Skin of body (tissue), 1 donor: ENCODE measurements at regions not wholly inside any gene's neighbourhood (a gene's known extent, or its start where the extent isn't known, plus 50 kb on each side); places are given as distances from the start of the nearest gene placed in this dataset.
"Not testable (repeated sequence)": the region's sequence is repeated elsewhere in the genome, so short reads cannot be mapped to it uniquely, and the experiment has no call there.

ENCODE experiments used
- DNase-seq: peaks from one replicate; lab custom pipeline; 2025; lab: John Stamatoyannopoulos, UW

- no peak for DNase-seq
Measured at GRCh38 chr9:104269996-104270963, 176.2 kb downstream of the SMC2 start.

GRCh38 chr9:104276709-104277245 lies 182.7 kb downstream of the SMC2 start:
- no peak for DNase-seq

- no peak for DNase-seq
Measured at GRCh38 chr9:104278929-104279496, 184.9 kb downstream of the SMC2 start.

- no peak for DNase-seq
Measured at GRCh38 chr9:104279535-104280177, 185.5 kb downstream of the SMC2 start.

GRCh38 chr9:104280178-104280560 lies 186.1 kb downstream of the SMC2 start:
- no peak for DNase-seq

GRCh38 chr9:104280711-104281110 lies 186.6 kb downstream of the SMC2 start:
- DNase-seq: no peak

- no peak for DNase-seq
Measured at GRCh38 chr9:104286187-104286586, 192.1 kb downstream of the SMC2 start.

GRCh38 chr9:104286799-104287198 lies 192.7 kb downstream of the SMC2 start:
- no peak for DNase-seq

- DNase-seq: no peak
Measured at GRCh38 chr9:104287253-104287878, 193.3 kb downstream of the SMC2 start.

- no peak for DNase-seq
Measured at GRCh38 chr9:104293877-104294276, 199.8 kb downstream of the SMC2 start.

- no peak for DNase-seq
Measured at GRCh38 chr9:104300124-104300523, 203.9 kb upstream of the OR13F1 start.

GRCh38 chr9:104301755-104302154 lies 202.3 kb upstream of the OR13F1 start:
- DNase-seq: no peak

- DNase-seq: no peak
Measured at GRCh38 chr9:104302775-104303174, 201.3 kb upstream of the OR13F1 start.

- no peak for DNase-seq
Measured at GRCh38 chr9:104304925-104305324, 199.1 kb upstream of the OR13F1 start.

- DNase-seq: no peak
Measured at GRCh38 chr9:104313396-104314110, 190.5 kb upstream of the OR13F1 start.

GRCh38 chr9:104316201-104317009 lies 187.7 kb upstream of the OR13F1 start:
- DNase-seq: not testable (repeated sequence)

GRCh38 chr9:104319198-104319597 lies 184.9 kb upstream of the OR13F1 start:
- DNase-seq: no peak

- DNase-seq: no peak
Measured at GRCh38 chr9:104319685-104320084, 184.4 kb upstream of the OR13F1 start.

GRCh38 chr9:104322596-104322995 lies 181.5 kb upstream of the OR13F1 start:
- no peak for DNase-seq
